Upper lobe of left lung (tissue), 6 donors: ENCODE measurements at regions not wholly inside any gene's neighbourhood (a gene's known extent, or its start where the extent isn't known, plus 50 kb on each side); places are given as distances from the start of the nearest gene placed in this dataset.

Source experiments
- ATAC-seq, 2 donors: fragments of 200-7000 bp; cut with Tn5 transposase; one replicate each; pipeline ENCODE4 v1.9.1; 2022; ENCODE audit warnings: mild to moderate bottlenecking in 2 of 2, moderate library complexity in 2 of 2; ENCODE audit not compliant: low FRiP score in 2 of 2
- DNase-seq, 2 donors: peaks; one replicate each; pipeline ENCODE4 v3.0.0-alpha.2; 2019 to 2020
- H3K27ac ChIP-seq, 4 donors: fragments of 200-600 bp; sonication (generic); one replicate each; pipeline ENCODE4 v1.5.1; 2016 to 2019
- H3K27me3 ChIP-seq, 4 donors: fragments of 200-600 bp; sonication (generic); one replicate each; pipeline ENCODE4 v1.5.1; 2017 to 2019
- H3K36me3 ChIP-seq, 4 donors: fragments of 200-600 bp; sonication (generic); one replicate each; pipeline ENCODE4 v1.5.1; 2016 to 2019
- H3K4me1 ChIP-seq, 4 donors: fragments of 200-600 bp; sonication (generic); one replicate each; pipeline ENCODE4 v1.5.1; 2018 to 2019
- H3K4me3 ChIP-seq, 4 donors: fragments of 200-600 bp; sonication (generic); one replicate each; pipeline ENCODE4 v1.5.1; 2017 to 2019; ENCODE audit warnings: mild to moderate bottlenecking in 2 of 4, moderate library complexity in 1 of 4
- H3K9me3 ChIP-seq, 4 donors: fragments of 200-600 bp; sonication (generic); one replicate each; pipeline ENCODE4 v1.5.1; 2018 to 2019
- CTCF ChIP-seq, 6 experiments: fragments of 450-650 bp in 4 of 6; fragments of 200-600 bp in 2 of 6; sonication (generic) in 2 of 6; IDR thresholded peaks; one replicate each; pipeline ENCODE4 v1.5.1; 2016 to 2019; ENCODE audit warnings: antibody characterized with exemption in 6 of 6
- EP300 ChIP-seq, 4 donors: sonication (generic); formaldehyde crosslinking; IDR thresholded peaks; one replicate each; pipeline ENCODE4 v1.5.1; 2017; ENCODE audit warnings: antibody characterized with exemption in 4 of 4, control low read depth in 2 of 4
- POLR2A ChIP-seq, 4 donors: fragments of 450-650 bp; IDR thresholded peaks; one replicate each; pipeline ENCODE4 v1.5.1; 2016 to 2017; ENCODE audit warnings: antibody characterized with exemption in 4 of 4, mild to moderate bottlenecking in 2 of 4
- POLR2AphosphoS5 ChIP-seq, 2 donors: sonication (generic); formaldehyde crosslinking; IDR thresholded peaks; one replicate each; pipeline ENCODE4 v1.5.1; 2017; ENCODE audit warnings: antibody characterized with exemption in 2 of 2
- WGBS, 2 donors: methylation state at CpG; one replicate each; pipeline ENCODE4 v1.1.5; 2017 to 2018; 5-methylcytosine and 5-hydroxymethylcytosine counted together
- donor health status: DM: no; HTN: no; CAD: no; lungs with moderate emphysema.
- donor health status: DM: no; HTN: yes; CAD: no; lungs with severe emphysema.

- Histone ChIP-seq H3K27me3 (no peaks in the 10 kb centered on the region), H3K9me3 (no peaks in the 10 kb centered on the region), H3K36me3 (no peaks in the 10 kb centered on the region), H3K4me1 (no peaks in the 10 kb centered on the region), H3K4me3 (no peak overlapping the region), H3K27ac (no peak overlapping the region)
- 56 to 59% methylated on average over 4 of the region's 4 CpGs for WGBS, 2 donors
- TF ChIP-seq POLR2A (IDR thresholded peaks at IDR 0.05) (no peak), CTCF (IDR thresholded peaks at IDR 0.05) (peak; percentile 40 to 82 (median 70))
- DNase-seq, result no peak
- peak; percentile 54 to 75 for ATAC-seq
Observed at GRCh38 chr12:108457006-108457733, 57.9 kb upstream of the FICD start.

- Histone ChIP-seq H3K9me3 (no peaks in the 10 kb centered on the region), H3K4me1 (no peaks in the 10 kb centered on the region), H3K4me3 (no peak overlapping the region), H3K27ac (no peak overlapping the region), H3K36me3 (no peaks in the 10 kb centered on the region), H3K27me3 (no peaks in the 10 kb centered on the region)
- DNase-seq (no peak), ATAC-seq (no peak)
- TF ChIP-seq EP300 (IDR thresholded peaks at IDR 0.05) (no peak), POLR2AphosphoS5 (IDR thresholded peaks at IDR 0.05) (no peak), POLR2A (IDR thresholded peaks at IDR 0.05) (no peak), CTCF (IDR thresholded peaks at IDR 0.05) (no peak)
- WGBS, 2 donors, result 61 to 76% methylated on average over 4 of the region's 4 CpGs
Observed at GRCh38 chr12:108455706-108456105, 59.4 kb upstream of the FICD start.

- H3K9me3 ChIP-seq, result no peaks in the 10 kb centered on the region
- H3K27ac ChIP-seq, result no peak overlapping the region
- H3K27me3 ChIP-seq, result no peaks in the 10 kb centered on the region
- TF ChIP-seq POLR2A (IDR thresholded peaks at IDR 0.05) (no peak), EP300 (IDR thresholded peaks at IDR 0.05) (no peak), CTCF (IDR thresholded peaks at IDR 0.05) (no peak), POLR2AphosphoS5 (IDR thresholded peaks at IDR 0.05) (no peak)
- WGBS, 2 donors, result 85 to 91% methylated on average over 5 of the region's 5 CpGs
- no peak overlapping the region for H3K4me3 ChIP-seq
- ATAC-seq (no peak), DNase-seq (no peak)
- H3K36me3 ChIP-seq, result no peaks in the 10 kb centered on the region
- no peaks in the 10 kb centered on the region for H3K4me1 ChIP-seq
Observed at GRCh38 chr12:108454539-108455139, 60.4 kb upstream of the FICD start.

- DNase-seq, result no peak
- H3K36me3 ChIP-seq, result no peaks in the 10 kb centered on the region
- H3K27ac ChIP-seq, result no peak overlapping the region
- TF ChIP-seq EP300 (IDR thresholded peaks at IDR 0.05) (no peak), CTCF (IDR thresholded peaks at IDR 0.05) (no peak), POLR2A (IDR thresholded peaks at IDR 0.05) (no peak), POLR2AphosphoS5 (IDR thresholded peaks at IDR 0.05) (no peak)
- H3K9me3 ChIP-seq, result no peaks in the 10 kb centered on the region
- peaks cover 5 to 20% (median 17%) of the 10 kb centered on the region in 4 donors for H3K4me1 ChIP-seq
- no peaks in the 10 kb centered on the region for H3K27me3 ChIP-seq
- no peak for ATAC-seq
- WGBS, 2 donors, result 63 to 80% methylated on average over 2 of the region's 2 CpGs
- H3K4me3 ChIP-seq, result no peak overlapping the region
Observed at GRCh38 chr12:108449478-108449877, 65.6 kb upstream of the FICD start.

- ATAC-seq, result no peak
- no peak overlapping the region for H3K4me3 ChIP-seq
- H3K27me3 ChIP-seq, result no peaks in the 10 kb centered on the region
- H3K27ac ChIP-seq, result no peak overlapping the region
- DNase-seq, result no peak
- 71 to 72% methylated on average over 5 of the region's 5 CpGs for WGBS, 2 donors
- H3K4me1 ChIP-seq, result peaks cover 5 to 20% (median 17%) of the 10 kb centered on the region in 4 donors
- no peak for TF ChIP-seq POLR2AphosphoS5 (IDR thresholded peaks at IDR 0.05)
- TF ChIP-seq CTCF (IDR thresholded peaks at IDR 0.05), result no peak
- TF ChIP-seq EP300 (IDR thresholded peaks at IDR 0.05), result no peak
- no peak for TF ChIP-seq POLR2A (IDR thresholded peaks at IDR 0.05)
- no peaks in the 10 kb centered on the region for H3K36me3 ChIP-seq
- H3K9me3 ChIP-seq, result no peaks in the 10 kb centered on the region
Observed at GRCh38 chr12:108448246-108448645, 66.8 kb upstream of the FICD start.
